C4-2B (cell line): ENCODE measurements at regions not wholly inside any gene's neighbourhood (a gene's known extent, or its start where the extent isn't known, plus 50 kb on each side); places are given as distances from the start of the nearest gene placed in this dataset.

Experiments used
- H3K27ac ChIP-seq: fragments of 450-650 bp; 2 replicates; pipeline ENCODE4 v1.5.1; 2017
- CTCF ChIP-seq: fragments of 450-650 bp; conservative IDR thresholded peaks from 2 replicates; pipeline ENCODE4 v1.5.1; 2017; ENCODE audit warnings: mild to moderate bottlenecking
- ZFX ChIP-seq: fragments of 450-650 bp; IDR thresholded peaks from 2 replicates; pipeline ENCODE4 v1.6.1; 2017

DNA sequence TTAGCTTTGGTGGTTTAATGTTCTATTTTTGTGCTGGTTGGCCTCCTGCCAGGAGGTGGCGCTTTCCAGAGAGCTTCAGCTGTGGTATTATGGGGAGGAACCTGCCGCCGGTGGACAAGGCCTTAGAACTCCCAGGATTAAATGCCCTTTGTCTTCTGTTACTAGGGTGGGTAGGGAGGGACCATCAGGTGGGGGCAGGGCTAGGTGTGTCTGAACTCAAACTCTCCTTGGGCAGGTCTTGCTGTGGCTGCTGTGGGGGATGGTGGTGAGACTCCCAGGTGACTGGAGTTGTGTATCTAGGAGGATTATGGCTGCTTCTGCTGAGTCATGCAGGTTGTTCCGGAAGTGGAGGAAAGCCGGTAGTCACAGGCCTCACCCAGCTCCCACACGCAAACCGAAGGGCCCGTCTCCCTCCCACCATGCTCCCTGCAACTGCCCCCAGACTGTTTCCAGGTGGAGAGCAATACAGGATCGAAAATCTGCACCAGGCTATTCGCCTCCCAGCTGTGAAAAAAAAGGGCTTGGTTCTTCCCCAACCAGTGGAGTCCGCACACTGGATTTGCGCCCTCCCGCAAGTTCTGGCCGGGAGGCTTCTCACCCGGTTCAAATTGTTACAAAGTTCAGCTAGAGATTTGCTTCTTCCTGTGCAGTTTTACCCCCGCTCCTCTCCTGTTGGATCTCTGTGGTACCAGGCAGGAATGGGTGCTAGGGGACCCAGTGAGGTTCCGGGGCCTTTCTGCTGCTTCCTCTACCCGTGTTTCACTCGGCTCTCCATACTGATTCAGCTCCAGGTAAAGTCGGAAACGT, 220.5 kb downstream of the CENPF start:
- TF ChIP-seq ZFX (no peak), CTCF (no peak; the same call in 1 of the 2 replicates)
- H3K27ac ChIP-seq: no peak overlapping the region

GRCh38 chr1:214824763-214825162, 221.8 kb downstream of the CENPF start:
- TF ChIP-seq CTCF (no peak), ZFX (no peak)

DNA sequence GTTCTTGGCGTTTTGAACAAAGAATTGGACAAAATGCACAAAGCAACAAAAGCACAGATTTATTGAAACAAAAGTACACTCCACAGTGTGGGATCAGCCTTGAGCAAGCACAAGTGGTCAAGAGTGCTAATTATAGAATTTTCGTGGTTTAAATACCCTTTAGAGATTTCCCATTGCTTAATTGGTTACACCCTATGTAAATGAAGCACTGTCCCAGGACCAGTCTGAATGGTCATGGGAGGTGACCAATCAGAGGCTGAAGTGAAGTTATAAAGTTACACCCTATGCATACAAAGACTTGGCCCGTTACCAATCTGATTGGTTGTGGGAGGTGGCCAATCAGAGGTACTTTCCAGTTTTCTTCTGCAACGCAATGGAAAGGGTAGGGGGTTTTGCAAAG, 223.6 kb downstream of the CENPF start:
- H3K27ac ChIP-seq: no peak overlapping the region
- no peak for TF ChIP-seq CTCF

More at GRCh38 chr1:214824763-214825162, 221.8 kb downstream of the CENPF start:
- H3K27ac ChIP-seq: no peak overlapping the region

- no peak overlapping the region for H3K27ac ChIP-seq
These were observed 224.9 kb downstream of the CENPF start for GRCh38 chr1:214827883-214828282.

DNA sequence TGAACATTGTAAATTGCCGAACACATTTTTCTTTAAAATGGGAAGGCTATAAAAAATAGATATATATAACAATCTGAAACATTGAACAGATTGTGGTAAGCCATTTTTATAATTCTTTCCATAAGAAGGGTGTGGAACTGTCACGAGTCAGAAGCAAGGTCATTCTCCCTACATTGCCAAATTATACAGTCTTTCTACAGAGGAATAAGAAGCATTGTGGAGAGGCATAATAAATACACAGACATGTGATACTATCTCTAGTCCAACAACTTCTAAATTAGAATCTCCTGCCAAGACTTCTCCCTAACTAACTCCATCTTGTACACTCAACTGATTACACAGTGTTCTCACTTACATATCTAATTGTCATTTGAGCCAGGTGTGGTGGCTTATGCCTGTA, 227.9 kb downstream of the CENPF start:
- TF ChIP-seq CTCF (no peak), ZFX (no peak)
- no peak overlapping the region for H3K27ac ChIP-seq

More at GRCh38 chr1:214827883-214828282, 224.9 kb downstream of the CENPF start:
- TF ChIP-seq ZFX (no peak), CTCF (no peak)

DNA sequence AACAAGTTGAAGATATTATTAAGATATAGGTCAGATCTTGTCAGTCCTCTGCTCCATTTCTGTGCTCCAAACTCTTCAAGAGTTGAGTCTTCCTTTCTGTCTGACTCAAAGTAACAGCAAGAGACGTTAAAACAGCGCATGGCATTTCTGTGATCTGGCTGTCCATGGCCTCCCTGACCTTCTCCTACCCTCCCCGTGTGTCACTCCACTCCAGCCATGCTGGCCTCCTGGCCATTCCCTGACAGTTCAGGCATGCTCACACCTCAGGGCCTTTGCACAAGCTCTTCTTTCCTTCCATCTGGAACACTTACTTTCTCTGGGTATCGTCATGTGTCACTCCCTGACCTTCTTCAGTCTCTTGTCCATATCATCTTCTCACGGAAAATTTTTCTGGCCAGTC, 229.0 kb downstream of the CENPF start:
- no peak overlapping the region for H3K27ac ChIP-seq
- no peak for TF ChIP-seq ZFX
- TF ChIP-seq CTCF: no peak

- H3K27ac ChIP-seq: no peak overlapping the region
- TF ChIP-seq CTCF: no peak
- TF ChIP-seq ZFX: no peak
These were observed 230.3 kb downstream of the CENPF start for GRCh38 chr1:214833178-214833756.
